MM.1S (cell line): ENCODE measurements at regions not wholly inside any gene's neighbourhood (a gene's known extent, or its start where the extent isn't known, plus 50 kb on each side); places are given as distances from the start of the nearest gene placed in this dataset.
A peak's percentile ranks its signal among the peaks of the same experiment; 100 is the strongest.

ENCODE experiments used
- DNase-seq: peaks from one replicate; pipeline ENCODE4 v3.0.0-alpha.2; 2015
- H2AFZ ChIP-seq: fragments of 300-600 bp; sonication (generic); 2 replicates; pipeline ENCODE4 v1.6.0; 2016; ENCODE audit warnings: antibody characterized with exemption, low read length
- H3F3A ChIP-seq: fragments of 300-600 bp; sonication (generic); 2 replicates; pipeline ENCODE4 v1.6.1; 2016; ENCODE audit warnings: mild to moderate bottlenecking, antibody characterized with exemption, low read length, moderate library complexity, mixed read lengths; ENCODE audit not compliant: insufficient read depth
- H3K27ac ChIP-seq: fragments of 300-600 bp; sonication (generic); 2 replicates; pipeline ENCODE4 v1.5.1; 2016; ENCODE audit warnings: mild to moderate bottlenecking, low read length
- H3K27me3 ChIP-seq: fragments of 300-600 bp; sonication (generic); replicated peaks from 2 replicates; pipeline ENCODE4 v1.6.0; 2016; ENCODE audit warnings: low read length; ENCODE audit not compliant: insufficient read depth
- H3K36me3 ChIP-seq: fragments of 300-600 bp; sonication (generic); replicated peaks from 2 replicates; pipeline ENCODE4 v1.6.1; 2016; ENCODE audit warnings: mild to moderate bottlenecking, low read length, mixed read lengths; ENCODE audit not compliant: insufficient read depth
- H3K4me1 ChIP-seq: fragments of 300-600 bp; sonication (generic); 2 replicates; pipeline ENCODE4 v1.6.1; 2016; ENCODE audit warnings: low read length, mixed read lengths
- H3K4me2 ChIP-seq: fragments of 300-600 bp; sonication (generic); 2 replicates; pipeline ENCODE4 v1.6.0; 2016; ENCODE audit warnings: low read depth, low read length
- H3K4me3 ChIP-seq: fragments of 300-600 bp; sonication (generic); 2 replicates; pipeline ENCODE4 v1.5.1; 2016; ENCODE audit warnings: low read length, mixed read lengths
- H3K79me2 ChIP-seq: fragments of 300-600 bp; sonication (generic); 2 replicates; pipeline ENCODE4 v1.6.1; 2016; ENCODE audit warnings: mixed run types, low read length, mixed read lengths
- H3K9ac ChIP-seq: fragments of 300-600 bp; sonication (generic); 2 replicates; pipeline ENCODE4 v1.6.1; 2016; ENCODE audit warnings: low read length, mixed read lengths
- H3K9me2 ChIP-seq: fragments of 300-600 bp; sonication (generic); replicated peaks from 2 replicates; pipeline ENCODE4 v1.6.1; 2016; ENCODE audit warnings: mild to moderate bottlenecking, low read length, mixed read lengths; ENCODE audit not compliant: insufficient read depth
- H3K9me3 ChIP-seq: fragments of 300-600 bp; sonication (generic); replicated peaks from 2 replicates; pipeline ENCODE4 v1.6.1; 2016; ENCODE audit warnings: mild to moderate bottlenecking, low read length, mixed read lengths; ENCODE audit not compliant: insufficient read depth
- H4K20me1 ChIP-seq: fragments of 300-600 bp; sonication (generic); 2 replicates; pipeline ENCODE4 v1.6.1; 2016; ENCODE audit warnings: mild to moderate bottlenecking, low read length, moderate library complexity, mixed read lengths; ENCODE audit not compliant: insufficient read depth
- EZH2 ChIP-seq: fragments of 300-600 bp; sonication (generic); optimal IDR thresholded peaks from 2 replicates; pipeline ENCODE3; 2017; ENCODE audit warnings: low read depth, mild to moderate bottlenecking, antibody characterized with exemption, low read length, mixed read lengths
- EZH2phosphoT487 ChIP-seq: fragments of 300-600 bp; sonication (generic); IDR thresholded peaks from 2 replicates; pipeline ENCODE4 v1.6.1; 2018; ENCODE audit warnings: antibody characterized with exemption, low read length
- TF ChIP-seq, protein P1 (sequence below): fragments of 300-600 bp; sonication (generic); IDR thresholded peaks from 2 replicates; pipeline ENCODE4 v1.5.1; 2016; ENCODE audit warnings: antibody characterized with exemption, low read length, mixed read lengths

DNA sequence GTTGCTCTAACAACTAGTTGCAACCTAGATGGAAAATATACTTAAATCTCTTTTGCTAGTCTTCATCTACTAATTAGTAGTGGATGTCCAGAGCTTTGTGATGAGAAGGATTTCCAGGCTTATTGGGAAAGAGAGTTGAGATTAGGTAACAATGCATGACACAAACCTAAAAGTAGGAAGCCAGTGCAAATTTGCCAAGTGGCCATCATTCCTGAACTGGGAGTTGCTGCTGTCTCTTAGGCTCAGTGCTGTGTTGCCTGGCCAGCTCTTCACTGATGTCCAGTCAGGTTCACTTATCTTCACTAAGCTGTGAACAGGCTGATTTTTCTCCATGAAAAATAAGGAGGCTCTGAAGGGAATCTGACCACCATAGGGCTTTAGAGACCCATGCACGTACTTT lies 105.6 kb upstream of the AMOT start:
- Histone ChIP-seq H3K27ac (no peak overlapping the region), H3K4me2 (no peak overlapping the region), H3K9me3 (no peaks in the 10 kb centered on the region), H3K4me1 (no peaks in the 10 kb centered on the region), H3K4me3 (no peak overlapping the region), H3K79me2 (no peaks in the 10 kb centered on the region), H3K9me2 (no peaks in the 10 kb centered on the region), H3K27me3 (no peaks in the 10 kb centered on the region), H3F3A (0 out of 2 replicates have a peak, but pooled peaks cover 2% of the 10 kb centered on the region), H3K9ac (no peak overlapping the region), H2AFZ (no peak overlapping the region), H4K20me1 (no peaks in the 10 kb centered on the region), H3K36me3 (no peaks in the 10 kb centered on the region)
- no peak for DNase-seq
- TF ChIP-seq EZH2phosphoT487 (no peak), EZH2 (no peak)
- TF ChIP-seq, protein P1, sequence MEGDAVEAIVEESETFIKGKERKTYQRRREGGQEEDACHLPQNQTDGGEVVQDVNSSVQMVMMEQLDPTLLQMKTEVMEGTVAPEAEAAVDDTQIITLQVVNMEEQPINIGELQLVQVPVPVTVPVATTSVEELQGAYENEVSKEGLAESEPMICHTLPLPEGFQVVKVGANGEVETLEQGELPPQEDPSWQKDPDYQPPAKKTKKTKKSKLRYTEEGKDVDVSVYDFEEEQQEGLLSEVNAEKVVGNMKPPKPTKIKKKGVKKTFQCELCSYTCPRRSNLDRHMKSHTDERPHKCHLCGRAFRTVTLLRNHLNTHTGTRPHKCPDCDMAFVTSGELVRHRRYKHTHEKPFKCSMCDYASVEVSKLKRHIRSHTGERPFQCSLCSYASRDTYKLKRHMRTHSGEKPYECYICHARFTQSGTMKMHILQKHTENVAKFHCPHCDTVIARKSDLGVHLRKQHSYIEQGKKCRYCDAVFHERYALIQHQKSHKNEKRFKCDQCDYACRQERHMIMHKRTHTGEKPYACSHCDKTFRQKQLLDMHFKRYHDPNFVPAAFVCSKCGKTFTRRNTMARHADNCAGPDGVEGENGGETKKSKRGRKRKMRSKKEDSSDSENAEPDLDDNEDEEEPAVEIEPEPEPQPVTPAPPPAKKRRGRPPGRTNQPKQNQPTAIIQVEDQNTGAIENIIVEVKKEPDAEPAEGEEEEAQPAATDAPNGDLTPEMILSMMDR: no peak

DNA sequence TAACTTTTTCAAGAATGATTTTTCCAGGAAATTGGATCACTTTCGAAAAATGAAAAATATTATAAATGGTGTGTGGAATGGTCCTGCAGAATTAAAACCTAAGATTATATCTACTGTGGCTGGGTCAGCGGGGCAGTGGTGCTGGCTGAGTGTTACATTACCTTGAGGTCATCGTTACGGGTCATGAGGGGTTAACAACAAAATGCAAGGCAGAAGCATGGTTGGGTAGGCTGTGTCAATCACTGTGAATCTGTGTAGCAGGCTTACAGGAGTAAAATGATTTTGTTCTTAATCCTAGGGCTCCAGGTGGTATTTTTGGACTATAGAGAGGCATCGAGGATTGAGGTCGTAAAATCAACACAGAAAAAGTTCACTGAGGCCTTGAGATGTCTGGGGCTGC lies 105.2 kb upstream of the AMOT start:
- H3K9ac ChIP-seq: no peak overlapping the region
- H3K27me3 ChIP-seq: no peaks in the 10 kb centered on the region
- H3K79me2 ChIP-seq: no peaks in the 10 kb centered on the region
- no peak overlapping the region for H3K4me2 ChIP-seq
- no peaks in the 10 kb centered on the region for H3K9me3 ChIP-seq
- no peak overlapping the region for H3K4me3 ChIP-seq
- H3K4me1 ChIP-seq: no peaks in the 10 kb centered on the region
- H3K27ac ChIP-seq: no peak overlapping the region
- TF ChIP-seq, protein P1: no peak
- TF ChIP-seq EZH2 (no peak), EZH2phosphoT487 (no peak)
- no peak for DNase-seq
- H2AFZ ChIP-seq: no peak overlapping the region
- 0 out of 2 replicates have a peak, but pooled peaks cover 6% of the 10 kb centered on the region for H3F3A ChIP-seq
- H3K9me2 ChIP-seq: no peaks in the 10 kb centered on the region
- H3K36me3 ChIP-seq: no peaks in the 10 kb centered on the region
- H4K20me1 ChIP-seq: no peaks in the 10 kb centered on the region

DNA sequence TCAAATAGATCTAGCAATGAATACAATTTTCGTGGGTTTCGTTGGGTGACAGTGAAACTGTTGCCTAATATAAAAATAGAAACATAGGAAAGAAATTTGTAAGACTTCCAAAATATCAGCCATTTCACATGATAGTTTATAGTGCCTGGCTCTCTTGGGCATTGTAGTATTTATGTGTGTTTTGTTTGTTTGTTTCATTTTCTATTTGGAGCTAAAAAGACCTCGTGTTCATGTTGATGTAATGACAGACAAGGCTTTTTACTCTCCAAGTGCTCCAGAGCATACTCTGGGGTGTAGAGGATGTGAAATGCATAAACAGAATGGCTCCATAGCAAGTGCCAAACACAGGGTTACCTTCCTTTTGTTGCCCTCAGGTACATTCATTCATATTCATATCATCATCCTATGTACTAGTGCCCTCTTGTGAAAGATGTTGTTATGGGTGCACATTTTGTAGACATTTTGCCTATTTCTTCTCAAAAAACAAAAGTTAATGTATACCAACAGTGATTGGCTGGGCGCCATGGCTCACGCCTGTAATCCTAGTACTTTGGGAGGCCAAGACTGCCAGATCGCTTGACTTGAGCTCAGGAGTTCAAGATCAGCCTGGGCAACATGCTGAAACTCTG lies 100.7 kb upstream of the AMOT start:
- Histone ChIP-seq H3K4me3 (peak overlapping the region; percentile 35; the same call in 1 of the 2 replicates), H4K20me1 (no peaks in the 10 kb centered on the region), H3K9me2 (no peaks in the 10 kb centered on the region), H3K79me2 (no peaks in the 10 kb centered on the region), H3F3A (0 out of 2 replicates have a peak, but pooled peaks cover 7% of the 10 kb centered on the region), H3K27me3 (no peaks in the 10 kb centered on the region), H3K4me2 (peak overlapping the region; percentile 76), H3K27ac (no peak overlapping the region), H3K36me3 (no peaks in the 10 kb centered on the region), H2AFZ (peak overlapping the region; percentile 89), H3K9ac (no peak overlapping the region; the same call in 1 of the 2 replicates), H3K4me1 (no peaks in the 10 kb centered on the region; the same call in 1 of the 2 replicates), H3K9me3 (no peaks in the 10 kb centered on the region)
- peak; percentile 70 for DNase-seq
- TF ChIP-seq, protein P1: peak; percentile 42
- TF ChIP-seq EZH2 (no peak), EZH2phosphoT487 (no peak)
